MM.1S (cell line): ENCODE measurements at regions not wholly inside any gene's neighbourhood (a gene's known extent, or its start where the extent isn't known, plus 50 kb on each side); places are given as distances from the start of the nearest gene placed in this dataset.

Experiments used
- DNase-seq: peaks from one replicate; pipeline ENCODE4 v3.0.0-alpha.2; 2015
- H2AFZ ChIP-seq: fragments of 300-600 bp; sonication (generic); 2 replicates; pipeline ENCODE4 v1.6.0; 2016; ENCODE audit warnings: antibody characterized with exemption, low read length
- H3F3A ChIP-seq: fragments of 300-600 bp; sonication (generic); 2 replicates; pipeline ENCODE4 v1.6.1; 2016; ENCODE audit warnings: mild to moderate bottlenecking, antibody characterized with exemption, low read length, moderate library complexity, mixed read lengths; ENCODE audit not compliant: insufficient read depth
- H3K27ac ChIP-seq: fragments of 300-600 bp; sonication (generic); 2 replicates; pipeline ENCODE4 v1.5.1; 2016; ENCODE audit warnings: mild to moderate bottlenecking, low read length
- H3K27me3 ChIP-seq: fragments of 300-600 bp; sonication (generic); replicated peaks from 2 replicates; pipeline ENCODE4 v1.6.0; 2016; ENCODE audit warnings: low read length; ENCODE audit not compliant: insufficient read depth
- H3K36me3 ChIP-seq: fragments of 300-600 bp; sonication (generic); replicated peaks from 2 replicates; pipeline ENCODE4 v1.6.1; 2016; ENCODE audit warnings: mild to moderate bottlenecking, low read length, mixed read lengths; ENCODE audit not compliant: insufficient read depth
- H3K4me1 ChIP-seq: fragments of 300-600 bp; sonication (generic); 2 replicates; pipeline ENCODE4 v1.6.1; 2016; ENCODE audit warnings: low read length, mixed read lengths
- H3K4me2 ChIP-seq: fragments of 300-600 bp; sonication (generic); 2 replicates; pipeline ENCODE4 v1.6.0; 2016; ENCODE audit warnings: low read depth, low read length
- H3K4me3 ChIP-seq: fragments of 300-600 bp; sonication (generic); 2 replicates; pipeline ENCODE4 v1.5.1; 2016; ENCODE audit warnings: low read length, mixed read lengths
- H3K79me2 ChIP-seq: fragments of 300-600 bp; sonication (generic); 2 replicates; pipeline ENCODE4 v1.6.1; 2016; ENCODE audit warnings: mixed run types, low read length, mixed read lengths
- H3K9ac ChIP-seq: fragments of 300-600 bp; sonication (generic); 2 replicates; pipeline ENCODE4 v1.6.1; 2016; ENCODE audit warnings: low read length, mixed read lengths
- H3K9me2 ChIP-seq: fragments of 300-600 bp; sonication (generic); replicated peaks from 2 replicates; pipeline ENCODE4 v1.6.1; 2016; ENCODE audit warnings: mild to moderate bottlenecking, low read length, mixed read lengths; ENCODE audit not compliant: insufficient read depth
- H3K9me3 ChIP-seq: fragments of 300-600 bp; sonication (generic); replicated peaks from 2 replicates; pipeline ENCODE4 v1.6.1; 2016; ENCODE audit warnings: mild to moderate bottlenecking, low read length, mixed read lengths; ENCODE audit not compliant: insufficient read depth
- H4K20me1 ChIP-seq: fragments of 300-600 bp; sonication (generic); 2 replicates; pipeline ENCODE4 v1.6.1; 2016; ENCODE audit warnings: mild to moderate bottlenecking, low read length, moderate library complexity, mixed read lengths; ENCODE audit not compliant: insufficient read depth
- CTCF ChIP-seq: fragments of 300-600 bp; sonication (generic); IDR thresholded peaks from 2 replicates; pipeline ENCODE4 v1.5.1; 2016; ENCODE audit warnings: antibody characterized with exemption, low read length, mixed read lengths
- EZH2 ChIP-seq: fragments of 300-600 bp; sonication (generic); optimal IDR thresholded peaks from 2 replicates; pipeline ENCODE3; 2017; ENCODE audit warnings: low read depth, mild to moderate bottlenecking, antibody characterized with exemption, low read length, mixed read lengths
- EZH2phosphoT487 ChIP-seq: fragments of 300-600 bp; sonication (generic); IDR thresholded peaks from 2 replicates; pipeline ENCODE4 v1.6.1; 2018; ENCODE audit warnings: antibody characterized with exemption, low read length

GRCh38 chr2:181332044-181332605, 125.1 kb upstream of the ITGA4 start:
- TF ChIP-seq EZH2phosphoT487 = no peak
- TF ChIP-seq EZH2 = no peak
- no peak for TF ChIP-seq CTCF
- no peaks in the 10 kb centered on the region for H4K20me1 ChIP-seq
- H3K36me3 ChIP-seq = no peaks in the 10 kb centered on the region
- H3K4me1 ChIP-seq = no peaks in the 10 kb centered on the region
- no peaks in the 10 kb centered on the region for H3K27me3 ChIP-seq
- H3K4me2 ChIP-seq = no peak overlapping the region
- no peaks in the 10 kb centered on the region for H3K9me3 ChIP-seq
- H3F3A ChIP-seq = no peaks in the 10 kb centered on the region
- H2AFZ ChIP-seq = no peak overlapping the region
- H3K27ac ChIP-seq = no peak overlapping the region
- H3K79me2 ChIP-seq = no peaks in the 10 kb centered on the region
- no peak for DNase-seq
- no peak overlapping the region for H3K9ac ChIP-seq
- H3K4me3 ChIP-seq = no peak overlapping the region
- H3K9me2 ChIP-seq = no peaks in the 10 kb centered on the region

GRCh38 chr2:181334158-181334826, 122.9 kb upstream of the ITGA4 start:
- no peak overlapping the region for H3K4me2 ChIP-seq
- no peak for DNase-seq
- H2AFZ ChIP-seq = no peak overlapping the region
- no peaks in the 10 kb centered on the region for H3K4me1 ChIP-seq
- no peaks in the 10 kb centered on the region for H3K9me2 ChIP-seq
- no peaks in the 10 kb centered on the region for H3K36me3 ChIP-seq
- no peak overlapping the region for H3K9ac ChIP-seq
- H3K4me3 ChIP-seq = no peak overlapping the region
- no peaks in the 10 kb centered on the region for H4K20me1 ChIP-seq
- H3K79me2 ChIP-seq = no peaks in the 10 kb centered on the region
- no peak overlapping the region for H3K27ac ChIP-seq
- H3K27me3 ChIP-seq = no peaks in the 10 kb centered on the region
- H3K9me3 ChIP-seq = no peaks in the 10 kb centered on the region
- no peak for TF ChIP-seq EZH2
- TF ChIP-seq CTCF = no peak
- TF ChIP-seq EZH2phosphoT487 = no peak
- H3F3A ChIP-seq = no peaks in the 10 kb centered on the region

- Histone ChIP-seq H2AFZ (no peak overlapping the region), H3K27me3 (no peaks in the 10 kb centered on the region), H4K20me1 (no peaks in the 10 kb centered on the region), H3K27ac (no peak overlapping the region), H3K9ac (no peak overlapping the region), H3K4me3 (no peak overlapping the region), H3K4me2 (no peak overlapping the region), H3K9me3 (no peaks in the 10 kb centered on the region), H3K9me2 (no peaks in the 10 kb centered on the region), H3K4me1 (no peaks in the 10 kb centered on the region), H3K36me3 (no peaks in the 10 kb centered on the region), H3K79me2 (no peaks in the 10 kb centered on the region), H3F3A (no peaks in the 10 kb centered on the region)
- TF ChIP-seq CTCF (no peak), EZH2 (no peak), EZH2phosphoT487 (no peak)
- DNase-seq = no peak
Measured at GRCh38 chr2:181340891-181341290, 116.3 kb upstream of the ITGA4 start.
